Psoas muscle (tissue), 7 donors: ENCODE measurements at regions not wholly inside any gene's neighbourhood (a gene's known extent, or its start where the extent isn't known, plus 50 kb on each side); places are given as distances from the start of the nearest gene placed in this dataset.

ENCODE experiments used
- ATAC-seq, 4 donors: fragments of 200-7000 bp; cut with Tn5 transposase; one replicate each; pipeline ENCODE4 v1.9.1; 2020; ENCODE audit warnings: moderate library complexity in 3 of 4, mild to moderate bottlenecking in 2 of 4
- DNase-seq, 2 donors: peaks; one replicate each; pipeline ENCODE4 v3.0.0-alpha.2; 2020
- H3K27ac ChIP-seq: fragments of 200-600 bp; one replicate; pipeline ENCODE4 v1.8.0; 2022
- H3K27me3 ChIP-seq, 3 donors: fragments of 200-600 bp in 1 of 3; one replicate each; pipeline versions ENCODE4 v1.6.1 to v1.8.0; 2013 to 2022; ENCODE audit warnings: low read length in 2 of 3, mild to moderate bottlenecking in 2 of 3, moderate library complexity in 1 of 3; ENCODE audit not compliant: insufficient read depth in 3 of 3
- H3K36me3 ChIP-seq, 2 donors: fragments of 200-600 bp in 1 of 2; one replicate each; pipeline versions ENCODE4 v1.6.1 to v1.8.0; 2013 to 2022; ENCODE audit warnings: low read depth in 1 of 2, mild to moderate bottlenecking in 1 of 2, moderate library complexity in 1 of 2; ENCODE audit not compliant: insufficient read depth in 1 of 2
- H3K4me1 ChIP-seq: fragments of 200-600 bp; one replicate; pipeline ENCODE4 v1.8.0; 2022
- H3K4me3 ChIP-seq: fragments of 200-600 bp; one replicate; pipeline ENCODE4 v1.8.0; 2022; ENCODE audit warnings: mild to moderate bottlenecking
- H3K9me3 ChIP-seq: fragments of 200-600 bp; one replicate; pipeline ENCODE4 v1.8.0; 2022
- WGBS, 3 donors: extraction: QIAGEN DNeasy Blood & Tissue Kit; methylation state at CpG; one replicate each; pipeline versions ENCODE4 v1.1.6 to v1.1.7; 2013; 5-methylcytosine and 5-hydroxymethylcytosine counted together
- intact Hi-C, 2 donors: fragments of 100-400 bp; cut with DNase I; formaldehyde crosslinking; loops; one replicate each; pipeline versions ENCODE4 v1.11.0 to v1.14.2; 2022
- TF ChIP-seq, protein P1 (sequence below): fragments of 200-600 bp; IDR thresholded peaks from one replicate; pipeline ENCODE4 v1.8.0; 2022; ENCODE audit warnings: antibody characterized with exemption
- donor health status: healthy with polysubstance abuse.
- donor health status: DM: no; HTN: no; CAD: no; lungs with moderate emphysema.
- donor health status: Bipolar disorder and iron deficiency.
- donor health status: healthy.
- donor health status: DM: yes; HTN: yes; CAD: no.
- donor health status: DM: no; HTN: no; CAD: no.
- donor health status: DM: yes; HTN: yes; CAD: no.

GRCh38 chr16:85236818-85237150 is 124.5 kb upstream of the CIBAR2 start:
- intact Hi-C loops = no loop called here
- WGBS, 3 donors = 77 to 83% (median 78%) methylated on average over 5 of the region's 5 CpGs
- H3K4me1 ChIP-seq = peaks cover 30% of the 10 kb centered on the region
- H3K27me3 ChIP-seq = no peaks in the 10 kb centered on the region
- DNase-seq = no peak
- H3K36me3 ChIP-seq = no peaks in the 10 kb centered on the region
- H3K27ac ChIP-seq = no peak overlapping the region
- H3K9me3 ChIP-seq = no peaks in the 10 kb centered on the region
- H3K4me3 ChIP-seq = no peak overlapping the region
- TF ChIP-seq, protein P1, sequence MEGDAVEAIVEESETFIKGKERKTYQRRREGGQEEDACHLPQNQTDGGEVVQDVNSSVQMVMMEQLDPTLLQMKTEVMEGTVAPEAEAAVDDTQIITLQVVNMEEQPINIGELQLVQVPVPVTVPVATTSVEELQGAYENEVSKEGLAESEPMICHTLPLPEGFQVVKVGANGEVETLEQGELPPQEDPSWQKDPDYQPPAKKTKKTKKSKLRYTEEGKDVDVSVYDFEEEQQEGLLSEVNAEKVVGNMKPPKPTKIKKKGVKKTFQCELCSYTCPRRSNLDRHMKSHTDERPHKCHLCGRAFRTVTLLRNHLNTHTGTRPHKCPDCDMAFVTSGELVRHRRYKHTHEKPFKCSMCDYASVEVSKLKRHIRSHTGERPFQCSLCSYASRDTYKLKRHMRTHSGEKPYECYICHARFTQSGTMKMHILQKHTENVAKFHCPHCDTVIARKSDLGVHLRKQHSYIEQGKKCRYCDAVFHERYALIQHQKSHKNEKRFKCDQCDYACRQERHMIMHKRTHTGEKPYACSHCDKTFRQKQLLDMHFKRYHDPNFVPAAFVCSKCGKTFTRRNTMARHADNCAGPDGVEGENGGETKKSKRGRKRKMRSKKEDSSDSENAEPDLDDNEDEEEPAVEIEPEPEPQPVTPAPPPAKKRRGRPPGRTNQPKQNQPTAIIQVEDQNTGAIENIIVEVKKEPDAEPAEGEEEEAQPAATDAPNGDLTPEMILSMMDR = no peak
- ATAC-seq = peak; percentile 15 to 73 (median 62)

DNA sequence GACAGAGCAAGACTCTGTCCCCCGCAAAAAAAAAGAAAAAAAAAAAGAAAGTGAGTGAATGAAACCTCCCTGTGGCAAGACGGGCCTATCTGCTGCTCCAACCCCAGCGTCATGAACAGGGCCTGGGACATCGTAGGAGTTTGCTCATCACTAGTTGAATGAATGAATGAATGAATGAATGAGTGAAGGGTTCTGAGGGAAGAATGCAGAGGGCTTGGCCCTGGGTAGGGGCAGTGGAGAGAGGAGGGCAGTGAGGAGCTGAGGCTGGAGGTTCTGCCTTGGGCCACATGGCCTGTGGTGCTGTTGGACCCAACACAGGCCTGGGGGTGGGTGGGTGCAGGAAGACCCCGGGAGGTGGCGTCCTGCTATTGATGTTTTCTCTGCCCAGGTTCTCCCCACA is 125.5 kb upstream of the CIBAR2 start:
- Histone ChIP-seq H3K4me3 (no peak overlapping the region), H3K9me3 (no peaks in the 10 kb centered on the region), H3K4me1 (peaks cover 19% of the 10 kb centered on the region), H3K27me3 (no peaks in the 10 kb centered on the region), H3K36me3 (no peaks in the 10 kb centered on the region), H3K27ac (no peak overlapping the region)
- DNase-seq = no peak
- WGBS, 3 donors = 74 to 78% (median 75%) methylated on average over 6 of the region's 6 CpGs
- TF ChIP-seq, protein P1 = no peak
- ATAC-seq = no peak
- intact Hi-C loops = no loop called here

- peaks cover 18% of the 10 kb centered on the region for H3K4me1 ChIP-seq
- H3K9me3 ChIP-seq = no peaks in the 10 kb centered on the region
- DNase-seq (peak; percentile 81 to 84), ATAC-seq (peak in 2 of 4 donors; percentile 2 to 8)
- no peak overlapping the region for H3K4me3 ChIP-seq
- intact Hi-C loops = no loop called here
- H3K27ac ChIP-seq = no peak overlapping the region
- 60 to 69% (median 63%) methylated on average over 16 to 17 of the region's 17 CpGs for WGBS, 3 donors
- H3K27me3 ChIP-seq = no peaks in the 10 kb centered on the region
- TF ChIP-seq, protein P1 = no peak
- no peaks in the 10 kb centered on the region for H3K36me3 ChIP-seq
Measured at GRCh38 chr16:85238233-85238647, 126.0 kb upstream of the CIBAR2 start.

DNA sequence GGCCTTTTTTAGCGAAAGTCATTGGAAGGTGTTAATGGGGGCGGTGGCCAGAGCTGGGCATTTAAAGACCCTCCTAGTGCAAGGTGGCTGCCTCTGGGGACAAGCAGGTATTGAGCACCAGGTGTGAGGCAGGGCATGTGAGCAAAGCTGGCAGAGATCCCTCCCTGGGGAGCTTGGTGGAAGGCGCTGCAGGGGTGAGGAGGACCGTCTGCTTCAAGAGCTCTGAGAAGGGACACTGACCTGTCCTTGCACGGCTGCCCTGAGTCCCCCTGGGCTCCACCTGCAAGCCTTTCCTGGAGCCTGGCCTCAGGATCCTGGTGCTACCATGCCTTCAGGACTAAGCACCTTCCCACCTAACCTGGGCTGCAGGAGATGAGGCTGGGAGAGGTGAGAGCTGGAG is 127.0 kb upstream of the CIBAR2 start:
- intact Hi-C loops = no loop called here

DNA sequence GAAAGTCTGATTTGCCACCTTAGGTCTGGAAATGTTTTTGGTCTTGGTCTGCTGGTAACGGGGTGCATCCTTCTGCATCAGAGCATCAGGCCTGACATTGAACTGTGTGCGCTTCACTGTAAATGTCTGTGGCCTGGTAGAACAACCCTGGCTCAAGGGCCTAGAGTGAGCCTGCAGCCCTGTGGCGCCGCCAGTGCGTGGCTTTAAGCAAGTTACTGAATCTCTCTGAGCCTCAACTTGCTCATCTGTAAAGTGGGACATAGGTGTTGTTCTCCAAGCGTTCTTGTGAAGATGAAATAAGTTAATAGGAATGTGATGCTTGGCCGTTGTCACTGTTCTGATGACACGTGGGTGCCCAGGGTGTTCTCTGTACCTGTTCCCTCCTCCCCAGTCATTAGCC is 127.6 kb upstream of the CIBAR2 start:
- H3K4me1 ChIP-seq = peaks cover 15% of the 10 kb centered on the region

More for the DNA sequence above, 127.0 kb upstream of the CIBAR2 start:
- WGBS, 3 donors = 85 to 88% (median 86%) methylated on average over 5 of the region's 5 CpGs
- no peak for DNase-seq
- Histone ChIP-seq H3K9me3 (no peaks in the 10 kb centered on the region), H3K4me3 (no peak overlapping the region), H3K27ac (no peak overlapping the region), H3K4me1 (peaks cover 18% of the 10 kb centered on the region), H3K27me3 (no peaks in the 10 kb centered on the region), H3K36me3 (no peaks in the 10 kb centered on the region)
- TF ChIP-seq, protein P1 = no peak
- no peak for ATAC-seq

More for the DNA sequence above, 127.6 kb upstream of the CIBAR2 start:
- TF ChIP-seq, protein P1 = no peak
- ATAC-seq = no peak
- no peak overlapping the region for H3K4me3 ChIP-seq
- 88 to 89% (median 88%) methylated on average over 8 of the region's 8 CpGs for WGBS, 3 donors
- no peak for DNase-seq
- H3K9me3 ChIP-seq = no peaks in the 10 kb centered on the region
- H3K27me3 ChIP-seq = no peaks in the 10 kb centered on the region
- no peak overlapping the region for H3K27ac ChIP-seq
- H3K36me3 ChIP-seq = no peaks in the 10 kb centered on the region
- intact Hi-C loops = no loop called here
